ENCODE measurements at regions not wholly inside any gene's neighbourhood (a gene's known extent, or its start where the extent isn't known, plus 50 kb on each side); places are given as distances from the start of the nearest gene placed in this dataset.

GRCh38 chr4:31059753-31060522 lies 339.8 kb downstream of the PCDH7 start:
- TF ChIP-seq, protein P1, sequence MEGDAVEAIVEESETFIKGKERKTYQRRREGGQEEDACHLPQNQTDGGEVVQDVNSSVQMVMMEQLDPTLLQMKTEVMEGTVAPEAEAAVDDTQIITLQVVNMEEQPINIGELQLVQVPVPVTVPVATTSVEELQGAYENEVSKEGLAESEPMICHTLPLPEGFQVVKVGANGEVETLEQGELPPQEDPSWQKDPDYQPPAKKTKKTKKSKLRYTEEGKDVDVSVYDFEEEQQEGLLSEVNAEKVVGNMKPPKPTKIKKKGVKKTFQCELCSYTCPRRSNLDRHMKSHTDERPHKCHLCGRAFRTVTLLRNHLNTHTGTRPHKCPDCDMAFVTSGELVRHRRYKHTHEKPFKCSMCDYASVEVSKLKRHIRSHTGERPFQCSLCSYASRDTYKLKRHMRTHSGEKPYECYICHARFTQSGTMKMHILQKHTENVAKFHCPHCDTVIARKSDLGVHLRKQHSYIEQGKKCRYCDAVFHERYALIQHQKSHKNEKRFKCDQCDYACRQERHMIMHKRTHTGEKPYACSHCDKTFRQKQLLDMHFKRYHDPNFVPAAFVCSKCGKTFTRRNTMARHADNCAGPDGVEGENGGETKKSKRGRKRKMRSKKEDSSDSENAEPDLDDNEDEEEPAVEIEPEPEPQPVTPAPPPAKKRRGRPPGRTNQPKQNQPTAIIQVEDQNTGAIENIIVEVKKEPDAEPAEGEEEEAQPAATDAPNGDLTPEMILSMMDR (conservative IDR thresholded peaks at IDR 0.05; ENCODE audit: low read depth, low read length), result no peak
- DNase-seq (ENCODE audit: low read depth), result no peak
- no peak overlapping the region for H3K4me3 ChIP-seq (ENCODE audit: low read length)

DNA sequence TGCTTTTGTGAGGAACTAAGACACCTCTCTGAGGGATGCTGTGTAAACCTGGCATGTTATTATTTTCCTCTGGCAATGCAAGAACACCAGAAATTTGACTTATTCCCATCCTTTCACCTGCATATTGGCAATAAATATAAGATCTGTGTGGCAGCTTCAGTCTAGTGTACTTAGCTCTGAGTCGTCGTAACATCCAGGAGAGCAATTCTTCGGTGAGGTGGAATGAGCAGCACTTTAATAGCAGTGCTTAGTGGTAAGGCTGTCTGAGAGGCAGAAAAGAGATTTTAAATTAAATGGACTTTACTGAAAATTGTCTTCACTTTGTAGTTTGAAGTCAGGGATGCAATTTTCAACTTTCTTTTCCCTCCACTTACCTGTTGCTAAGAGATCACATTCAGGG lies 344.9 kb downstream of the PCDH7 start:
- no peak for DNase-seq (ENCODE audit: low read depth)
- TF ChIP-seq, protein P1 (conservative IDR thresholded peaks at IDR 0.05; ENCODE audit: low read depth, low read length), result no peak
- no peak overlapping the region for H3K4me3 ChIP-seq (ENCODE audit: low read length)

DNA sequence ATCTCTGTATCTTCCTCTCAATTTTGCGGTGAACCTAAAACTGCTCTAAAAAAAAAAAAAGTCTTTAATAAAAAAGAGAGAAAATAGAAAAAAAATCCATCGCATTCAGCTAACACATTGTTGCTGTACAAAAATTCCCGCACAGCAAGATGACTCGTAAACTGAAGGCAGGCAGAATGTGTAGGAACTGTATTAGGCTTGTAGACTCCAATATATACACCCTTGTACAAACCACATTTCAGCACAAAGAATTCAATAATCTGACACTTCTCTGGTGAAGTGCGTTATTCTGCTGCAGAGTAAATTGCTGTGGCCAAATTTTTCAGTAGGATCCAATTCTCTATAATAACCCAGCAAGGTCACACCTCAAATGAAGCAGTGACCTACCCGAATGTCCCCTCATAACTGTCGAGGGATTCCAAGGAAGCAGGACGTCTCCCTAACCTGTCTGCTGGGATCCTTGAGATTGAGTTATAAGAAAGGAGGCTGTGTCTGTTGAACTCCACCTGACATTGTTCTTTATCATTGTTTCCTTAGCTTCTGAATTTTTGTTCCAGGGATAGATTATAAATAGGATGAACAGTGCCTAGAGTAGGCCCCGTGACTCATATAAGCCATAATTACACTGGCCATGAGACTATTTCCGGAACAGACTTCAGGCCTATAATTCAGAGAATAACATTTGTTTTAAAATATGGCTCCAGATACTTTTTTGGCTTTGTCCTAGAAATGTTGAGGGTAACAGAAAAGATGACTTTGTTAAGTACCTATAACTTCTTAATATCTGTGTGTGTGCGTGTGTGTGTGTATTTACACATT lies 348.3 kb downstream of the PCDH7 start:
- H3K4me3 ChIP-seq (ENCODE audit: low read length), result no peak overlapping the region
- no peak for DNase-seq (ENCODE audit: low read depth)
- TF ChIP-seq, protein P1 (conservative IDR thresholded peaks at IDR 0.05; ENCODE audit: low read depth, low read length), result no peak

- H3K4me3 ChIP-seq (ENCODE audit: low read length), result no peak overlapping the region
- DNase-seq (ENCODE audit: low read depth), result no peak
- TF ChIP-seq, protein P1 (conservative IDR thresholded peaks at IDR 0.05; ENCODE audit: low read depth, low read length), result no peak
Observed at GRCh38 chr4:31069151-31069550, 349.0 kb downstream of the PCDH7 start.

GRCh38 chr4:31071508-31072486 lies 351.6 kb downstream of the PCDH7 start:
- TF ChIP-seq, protein P1 (conservative IDR thresholded peaks at IDR 0.05; ENCODE audit: low read depth, low read length), result no peak
- no peak for DNase-seq (ENCODE audit: low read depth)
- no peak overlapping the region for H3K4me3 ChIP-seq (ENCODE audit: low read length)

DNA sequence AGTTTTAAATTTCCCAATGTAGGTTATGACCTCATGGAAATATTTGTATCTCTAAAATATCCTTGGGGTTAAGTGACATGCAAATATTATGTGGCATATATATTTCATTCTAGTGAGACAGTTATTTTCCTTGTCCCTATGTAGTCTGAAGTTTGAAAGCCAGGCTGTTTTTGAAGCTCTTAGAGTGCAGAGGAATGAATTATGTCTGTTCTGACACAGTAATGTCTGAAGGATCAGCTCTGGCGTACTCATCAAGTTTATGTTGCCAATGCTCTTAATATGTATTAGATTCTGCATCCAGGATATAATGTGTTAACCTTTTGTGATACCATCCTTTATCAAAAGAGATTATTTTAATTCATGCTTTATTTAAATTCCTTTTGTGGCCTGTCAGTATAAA lies 355.8 kb downstream of the PCDH7 start:
- H3K4me3 ChIP-seq (ENCODE audit: low read length), result no peak overlapping the region
- DNase-seq (ENCODE audit: low read depth), result no peak
- TF ChIP-seq, protein P1 (conservative IDR thresholded peaks at IDR 0.05; ENCODE audit: low read depth, low read length), result no peak

Measured in retinal pigment epithelial cell (primary cell).